NOMO-1 (cell line): ENCODE measurements at regions not wholly inside any gene's neighbourhood (a gene's known extent, or its start where the extent isn't known, plus 50 kb on each side); places are given as distances from the start of the nearest gene placed in this dataset.

ENCODE experiments used
- DNase-seq, 2 experiments: peaks; one replicate each; lab custom pipeline; 2025; ENCODE audit not compliant: unreplicated experiment in 2 of 2; lab: John Stamatoyannopoulos, UW

GRCh38 chr12:29996993-29997392 lies 213.3 kb upstream of the TMTC1 start:
- DNase-seq, result no peak

- no peak for DNase-seq
Observed at GRCh38 chr12:29992366-29992765, 208.6 kb upstream of the TMTC1 start.

- DNase-seq, result no peak
Observed at GRCh38 chr12:29991924-29992323, 208.2 kb upstream of the TMTC1 start.

GRCh38 chr12:29990971-29991370 lies 207.2 kb upstream of the TMTC1 start:
- DNase-seq, result no peak

GRCh38 chr12:29983851-29984250 lies 200.1 kb upstream of the TMTC1 start:
- DNase-seq, result no peak

GRCh38 chr12:29980304-29980703 lies 196.6 kb upstream of the TMTC1 start:
- no peak for DNase-seq

GRCh38 chr12:29971446-29971845 lies 187.7 kb upstream of the TMTC1 start:
- DNase-seq, result no peak

- peak; percentile 0 to 20 for DNase-seq
Observed at GRCh38 chr12:29970501-29970900, 186.8 kb upstream of the TMTC1 start.

GRCh38 chr12:29962276-29963035 lies 178.7 kb upstream of the TMTC1 start:
- no peak for DNase-seq

GRCh38 chr12:29961231-29961630 lies 177.5 kb upstream of the TMTC1 start:
- no peak for DNase-seq

GRCh38 chr12:29960122-29960521 lies 176.4 kb upstream of the TMTC1 start:
- DNase-seq, result no peak

GRCh38 chr12:29957835-29958234 lies 174.1 kb upstream of the TMTC1 start:
- no peak for DNase-seq

- DNase-seq, result no peak
Observed at GRCh38 chr12:29945904-29946303, 162.2 kb upstream of the TMTC1 start.

GRCh38 chr12:29944269-29945000 lies 160.7 kb upstream of the TMTC1 start:
- DNase-seq, result no peak

- DNase-seq, result no peak
Observed at GRCh38 chr12:29943683-29944082, 159.9 kb upstream of the TMTC1 start.

GRCh38 chr12:29940811-29941210 lies 157.1 kb upstream of the TMTC1 start:
- DNase-seq, result no peak

- no peak for DNase-seq
Observed at GRCh38 chr12:29930503-29930902, 146.8 kb upstream of the TMTC1 start.

- no peak for DNase-seq
Observed at GRCh38 chr12:29929295-29929694, 145.6 kb upstream of the TMTC1 start.

GRCh38 chr12:29921307-29921706 lies 137.6 kb upstream of the TMTC1 start:
- DNase-seq, result no peak

GRCh38 chr12:29908157-29908556 lies 124.4 kb upstream of the TMTC1 start:
- DNase-seq, result no peak

- no peak for DNase-seq
Observed at GRCh38 chr12:29907461-29907860, 123.7 kb upstream of the TMTC1 start.

GRCh38 chr12:29902043-29902442 lies 118.3 kb upstream of the TMTC1 start:
- DNase-seq, result no peak
